RPMI7951 (cell line): ENCODE measurements at regions not wholly inside any gene's neighbourhood (a gene's known extent, or its start where the extent isn't known, plus 50 kb on each side); places are given as distances from the start of the nearest gene placed in this dataset.
"Not testable (repeated sequence)": the region's sequence is repeated elsewhere in the genome, so short reads cannot be mapped to it uniquely, and the experiment has no call there.

Experiments
- DNase-seq: peaks from one replicate; pipeline ENCODE4 v3.0.0-alpha.2; 2012; ENCODE audit warnings: low read depth

GRCh38 chr4:9505341-9505740 lies 61.1 kb downstream of the DEFB131A start:
- not testable (repeated sequence) for DNase-seq

- not testable (repeated sequence) for DNase-seq
These were observed 62.5 kb downstream of the DEFB131A start for GRCh38 chr4:9506672-9507071.

- not testable (repeated sequence) for DNase-seq
These were observed 68.7 kb downstream of the DEFB131A start for GRCh38 chr4:9512941-9513340.

GRCh38 chr4:9519631-9520030 lies 75.4 kb downstream of the DEFB131A start:
- DNase-seq, result not testable (repeated sequence)

- not testable (repeated sequence) for DNase-seq
These were observed 78.7 kb downstream of the DEFB131A start for GRCh38 chr4:9522903-9523302.

GRCh38 chr4:9524406-9524805 lies 80.2 kb downstream of the DEFB131A start:
- DNase-seq, result not testable (repeated sequence)

GRCh38 chr4:9532134-9532862 lies 88.1 kb downstream of the DEFB131A start:
- DNase-seq, result peak; percentile 24

- not testable (repeated sequence) for DNase-seq
These were observed 88.6 kb downstream of the DEFB131A start for GRCh38 chr4:9532863-9533192.

- DNase-seq, result not testable (repeated sequence)
These were observed 92.9 kb downstream of the DEFB131A start for GRCh38 chr4:9537101-9537500.

- not testable (repeated sequence) for DNase-seq
These were observed 95.8 kb downstream of the DEFB131A start for GRCh38 chr4:9539939-9540520.

GRCh38 chr4:9541388-9541915 lies 97.2 kb downstream of the DEFB131A start:
- DNase-seq, result not testable (repeated sequence)

- not testable (repeated sequence) for DNase-seq
These were observed 100.6 kb downstream of the DEFB131A start for GRCh38 chr4:9544851-9545250.

- DNase-seq, result not testable (repeated sequence)
These were observed 103.3 kb downstream of the DEFB131A start for GRCh38 chr4:9547470-9547869.

- not testable (repeated sequence) for DNase-seq
These were observed 111.9 kb downstream of the DEFB131A start for GRCh38 chr4:9556076-9556475.

- not testable (repeated sequence) for DNase-seq
These were observed 133.7 kb downstream of the DEFB131A start for GRCh38 chr4:9577869-9578268.

GRCh38 chr4:9582880-9583279 lies 138.7 kb downstream of the DEFB131A start:
- not testable (repeated sequence) for DNase-seq

GRCh38 chr4:9592010-9592409 lies 147.8 kb downstream of the DEFB131A start:
- DNase-seq, result no peak

GRCh38 chr4:9594948-9595347 lies 150.7 kb downstream of the DEFB131A start:
- DNase-seq, result no peak

GRCh38 chr4:9595531-9595930 lies 151.3 kb downstream of the DEFB131A start:
- DNase-seq, result not testable (repeated sequence)

GRCh38 chr4:9599266-9599665 lies 155.1 kb downstream of the DEFB131A start:
- DNase-seq, result no peak

- DNase-seq, result no peak
These were observed 156.0 kb downstream of the DEFB131A start for GRCh38 chr4:9600246-9600645.

GRCh38 chr4:9602389-9602914 lies 158.2 kb downstream of the DEFB131A start:
- DNase-seq, result no peak
